ENCODE measurements at regions not wholly inside any gene's neighbourhood (a gene's known extent, or its start where the extent isn't known, plus 50 kb on each side); places are given as distances from the start of the nearest gene placed in this dataset.

- no peak for DNase-seq
These were observed 303.0 kb downstream of the TRIB2 start for GRCh38 chr2:13019781-13020180.

- no peak for DNase-seq
These were observed 303.7 kb downstream of the TRIB2 start for GRCh38 chr2:13020469-13020868.

- DNase-seq, result no peak
These were observed 304.8 kb downstream of the TRIB2 start for GRCh38 chr2:13021470-13021957.

GRCh38 chr2:13030606-13031005 is 313.9 kb downstream of the TRIB2 start:
- DNase-seq, result no peak

- no peak for DNase-seq
These were observed 318.1 kb downstream of the TRIB2 start for GRCh38 chr2:13034861-13035260.

- DNase-seq, result no peak
These were observed 319.1 kb downstream of the TRIB2 start for GRCh38 chr2:13035866-13036265.

GRCh38 chr2:13040043-13040442 is 323.3 kb downstream of the TRIB2 start:
- no peak for DNase-seq

- no peak for DNase-seq
These were observed 329.9 kb downstream of the TRIB2 start for GRCh38 chr2:13046557-13047165.

- no peak for DNase-seq
These were observed 334.0 kb downstream of the TRIB2 start for GRCh38 chr2:13050764-13051163.

GRCh38 chr2:13052547-13052946 is 335.8 kb downstream of the TRIB2 start:
- no peak for DNase-seq

- no peak for DNase-seq
These were observed 339.6 kb downstream of the TRIB2 start for GRCh38 chr2:13056259-13056843.

- no peak for DNase-seq
These were observed 340.9 kb downstream of the TRIB2 start for GRCh38 chr2:13057671-13058070.

- no peak for DNase-seq
These were observed 349.9 kb downstream of the TRIB2 start for GRCh38 chr2:13066676-13067075.

- DNase-seq, result no peak
These were observed 350.8 kb downstream of the TRIB2 start for GRCh38 chr2:13067508-13067907.

- no peak for DNase-seq
These were observed 373.2 kb downstream of the TRIB2 start for GRCh38 chr2:13089971-13090370.

GRCh38 chr2:13091455-13091854 is 374.7 kb downstream of the TRIB2 start:
- DNase-seq, result no peak

- no peak for DNase-seq
These were observed 375.2 kb downstream of the TRIB2 start for GRCh38 chr2:13091861-13092378.

GRCh38 chr2:13093416-13093991 is 376.8 kb downstream of the TRIB2 start:
- no peak for DNase-seq

- DNase-seq, result no peak
These were observed 385.8 kb downstream of the TRIB2 start for GRCh38 chr2:13102397-13103063.

- no peak for DNase-seq
These were observed 386.4 kb downstream of the TRIB2 start for GRCh38 chr2:13103151-13103550.

GRCh38 chr2:13103778-13104493 is 387.2 kb downstream of the TRIB2 start:
- DNase-seq, result no peak

GRCh38 chr2:13104723-13105122 is 388.0 kb downstream of the TRIB2 start:
- DNase-seq, result no peak

- DNase-seq, result no peak
These were observed 389.6 kb downstream of the TRIB2 start for GRCh38 chr2:13106302-13106701.
